Fibroblast of mammary gland (primary cell): ENCODE measurements at regions not wholly inside any gene's neighbourhood (a gene's known extent, or its start where the extent isn't known, plus 50 kb on each side); places are given as distances from the start of the nearest gene placed in this dataset.

Experiments
- DNase-seq: peaks from one replicate; pipeline ENCODE4 v3.0.0-alpha.2; 2010; ENCODE audit warnings: low read depth
- H3K4me3 ChIP-seq: 2 replicates; pipeline ENCODE4 v1.5.1; 2011; ENCODE audit warnings: low read depth, mild to moderate bottlenecking, low read length, moderate library complexity; ENCODE audit not compliant: control insufficient read depth
- TF ChIP-seq, protein P1 (sequence below): conservative IDR thresholded peaks from 2 replicates; pipeline ENCODE4 v1.5.1; 2011; ENCODE audit warnings: low read depth, low read length, inconsistent platforms; ENCODE audit not compliant: control insufficient read depth, insufficient read depth

DNA sequence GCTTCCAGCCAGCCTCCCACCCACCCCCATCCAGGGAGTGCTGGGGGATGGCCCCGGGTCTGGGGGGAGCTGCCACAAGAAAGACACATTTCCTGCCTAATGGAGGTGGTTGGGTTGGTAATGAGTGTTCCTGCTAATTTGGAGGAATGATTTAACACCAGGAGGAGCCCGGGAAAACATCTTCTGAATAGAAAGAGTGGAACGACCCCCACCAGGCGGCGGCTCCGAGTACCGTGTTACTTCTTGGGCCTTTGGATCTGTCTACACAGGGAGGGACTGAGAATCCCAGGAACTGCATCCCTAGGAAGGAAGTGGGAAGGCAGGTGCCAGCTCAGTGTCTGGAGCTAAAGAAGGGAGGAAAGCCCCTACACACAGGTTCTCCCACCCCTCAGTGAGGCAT lies 64.6 kb downstream of the TSPAN17 start:
- TF ChIP-seq, protein P1, sequence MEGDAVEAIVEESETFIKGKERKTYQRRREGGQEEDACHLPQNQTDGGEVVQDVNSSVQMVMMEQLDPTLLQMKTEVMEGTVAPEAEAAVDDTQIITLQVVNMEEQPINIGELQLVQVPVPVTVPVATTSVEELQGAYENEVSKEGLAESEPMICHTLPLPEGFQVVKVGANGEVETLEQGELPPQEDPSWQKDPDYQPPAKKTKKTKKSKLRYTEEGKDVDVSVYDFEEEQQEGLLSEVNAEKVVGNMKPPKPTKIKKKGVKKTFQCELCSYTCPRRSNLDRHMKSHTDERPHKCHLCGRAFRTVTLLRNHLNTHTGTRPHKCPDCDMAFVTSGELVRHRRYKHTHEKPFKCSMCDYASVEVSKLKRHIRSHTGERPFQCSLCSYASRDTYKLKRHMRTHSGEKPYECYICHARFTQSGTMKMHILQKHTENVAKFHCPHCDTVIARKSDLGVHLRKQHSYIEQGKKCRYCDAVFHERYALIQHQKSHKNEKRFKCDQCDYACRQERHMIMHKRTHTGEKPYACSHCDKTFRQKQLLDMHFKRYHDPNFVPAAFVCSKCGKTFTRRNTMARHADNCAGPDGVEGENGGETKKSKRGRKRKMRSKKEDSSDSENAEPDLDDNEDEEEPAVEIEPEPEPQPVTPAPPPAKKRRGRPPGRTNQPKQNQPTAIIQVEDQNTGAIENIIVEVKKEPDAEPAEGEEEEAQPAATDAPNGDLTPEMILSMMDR = no peak
- DNase-seq = no peak
- H3K4me3 ChIP-seq = no peak overlapping the region

DNA sequence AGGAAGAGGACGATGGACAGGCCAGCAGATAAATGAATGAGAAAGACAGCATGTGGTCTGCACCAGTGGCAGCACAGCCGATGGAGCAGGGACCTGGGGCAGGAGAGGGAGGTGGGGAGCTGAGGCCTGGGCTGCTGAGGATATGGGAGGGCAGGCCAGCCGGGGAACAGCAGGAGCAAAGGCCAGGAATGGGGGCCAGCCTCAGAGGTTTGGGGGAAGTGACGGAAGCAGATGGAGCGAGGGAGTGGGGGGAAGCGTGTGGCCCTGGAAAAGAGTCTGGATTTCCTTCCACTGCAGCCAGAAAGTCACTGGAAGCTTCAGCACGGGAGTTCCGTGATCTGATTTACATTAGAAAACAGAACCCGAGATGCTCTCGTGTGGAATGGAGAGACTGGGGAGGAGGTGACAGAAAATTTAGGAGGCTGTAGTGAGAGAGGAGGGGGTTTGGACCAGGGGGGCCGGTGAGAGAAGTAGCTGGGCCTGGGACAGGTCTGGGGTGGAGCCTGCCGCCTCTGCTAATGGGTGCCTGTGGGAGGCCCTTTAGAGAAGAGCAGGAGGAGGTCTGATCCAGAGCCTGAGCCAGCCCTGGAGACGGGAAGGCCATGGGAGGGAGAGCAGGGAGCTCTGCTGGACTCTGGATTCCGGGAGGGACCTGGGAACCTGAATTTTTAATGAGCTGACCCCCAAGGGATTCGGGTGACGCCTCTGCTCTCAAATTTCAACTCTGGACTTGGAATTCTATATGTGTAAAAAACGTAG lies 65.4 kb downstream of the TSPAN17 start:
- TF ChIP-seq, protein P1 = no peak
- no peak for DNase-seq
- H3K4me3 ChIP-seq = no peak overlapping the region

DNA sequence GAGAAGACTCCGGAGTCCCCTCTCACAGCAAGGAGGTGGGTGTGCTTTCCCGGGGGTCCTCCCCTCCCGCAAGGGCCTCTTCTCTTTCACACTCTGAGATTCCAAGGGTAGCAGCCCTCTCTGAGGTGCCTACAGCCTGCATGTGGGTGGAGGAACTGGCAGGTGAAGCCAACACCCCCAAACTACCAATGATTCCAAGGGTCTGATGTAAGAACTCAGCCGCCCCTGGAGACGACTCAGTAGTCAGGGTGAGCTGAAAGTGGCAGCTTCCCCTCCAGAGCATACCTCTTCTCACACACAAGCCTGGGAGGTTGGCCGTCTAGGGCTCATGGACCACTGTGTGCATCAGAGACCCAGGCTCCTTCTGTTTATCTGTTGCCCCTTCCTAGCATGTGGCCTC lies 66.1 kb downstream of the TSPAN17 start:
- no peak overlapping the region for H3K4me3 ChIP-seq
- TF ChIP-seq, protein P1 = no peak
- no peak for DNase-seq

DNA sequence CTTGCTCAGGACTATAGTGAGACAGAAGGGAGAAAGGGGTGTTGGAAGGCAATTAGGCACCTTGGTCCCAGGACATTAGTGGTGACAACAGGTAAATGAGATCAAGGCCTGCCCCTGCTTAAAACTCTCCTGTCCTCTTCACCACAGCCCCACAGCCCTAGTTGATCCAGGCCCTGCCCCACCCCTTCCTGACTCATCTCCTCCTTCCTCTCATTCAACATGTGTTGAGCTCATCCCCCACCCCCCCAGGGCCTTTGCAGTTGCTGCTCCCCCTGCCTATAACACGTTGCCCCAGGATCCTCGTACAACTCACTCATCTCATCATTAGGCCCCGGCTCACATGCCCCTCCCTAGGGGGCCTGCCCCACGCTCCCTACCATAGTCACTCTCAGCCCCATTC lies 66.8 kb downstream of the TSPAN17 start:
- H3K4me3 ChIP-seq = no peak overlapping the region
- peak; percentile 8 for DNase-seq
- TF ChIP-seq, protein P1 = no peak

DNA sequence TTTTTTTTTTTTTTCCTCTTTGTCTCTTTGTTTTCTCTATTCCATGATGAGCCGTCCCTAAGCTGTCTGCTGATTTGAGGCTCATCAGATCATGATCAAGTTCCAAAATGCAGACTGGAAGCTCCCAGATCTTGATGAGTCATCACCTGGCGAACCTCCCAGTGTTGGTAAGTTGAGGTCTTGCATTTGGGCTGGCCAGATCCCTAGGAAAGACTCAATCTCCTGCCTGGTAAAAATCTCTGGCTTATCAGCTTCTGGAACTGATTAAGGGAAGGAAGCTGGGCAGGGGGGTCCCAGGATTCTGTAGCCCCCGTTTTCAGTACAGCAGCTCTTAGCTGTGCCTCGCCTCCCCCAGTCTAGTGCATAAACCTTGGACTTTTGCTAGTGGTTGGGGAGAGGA lies 69.0 kb downstream of the TSPAN17 start:
- peak; percentile 94 for DNase-seq
- TF ChIP-seq, protein P1 = no peak
- no peak overlapping the region for H3K4me3 ChIP-seq

DNA sequence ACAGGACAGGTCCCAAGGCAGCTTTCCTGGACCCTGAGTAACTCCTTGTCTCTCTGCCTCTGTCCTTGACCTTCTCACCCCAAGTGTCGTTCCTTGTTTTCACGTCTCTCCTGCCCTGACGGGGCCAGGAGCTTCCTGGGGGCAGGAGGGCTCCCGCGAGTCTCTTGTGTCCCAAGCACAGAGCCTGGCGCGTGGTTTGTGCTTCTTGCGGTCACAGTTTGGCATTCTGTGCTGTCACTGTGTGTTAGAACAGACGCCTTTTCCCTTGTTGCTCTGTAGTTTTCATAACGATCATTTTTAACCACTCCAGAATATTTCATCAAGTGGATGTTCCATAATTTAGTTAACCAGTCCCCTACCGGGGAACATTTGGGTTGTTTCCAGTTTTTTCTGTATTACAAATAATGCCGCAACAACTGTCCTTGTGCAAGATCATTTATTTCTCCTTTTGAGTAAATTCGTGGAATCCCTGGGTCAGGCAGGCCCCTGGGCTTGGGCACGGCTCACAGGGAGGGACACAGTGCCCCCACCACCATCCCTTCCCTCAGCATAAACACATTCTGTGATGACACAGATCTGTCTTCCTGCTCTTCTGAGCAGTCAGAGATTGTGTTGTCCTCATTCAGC lies 71.9 kb downstream of the TSPAN17 start:
- H3K4me3 ChIP-seq = no peak overlapping the region
- DNase-seq = no peak
- TF ChIP-seq, protein P1 = no peak
